ENCODE measurements at regions not wholly inside any gene's neighbourhood (a gene's known extent, or its start where the extent isn't known, plus 50 kb on each side); places are given as distances from the start of the nearest gene placed in this dataset.

- Histone ChIP-seq H3K27me3 (replicated peaks in 1 of 4; ENCODE audit: control extremely low read depth in 1 of 4, control insufficient read depth in 3 of 4, insufficient read depth in 4 of 4, low read length in 3 of 4) (no peaks in the 10 kb centered on the region), H3K4me2 (replicated peaks; ENCODE audit: low read depth, low read length, poor library complexity, severe bottlenecking) (no peak overlapping the region), H4K20me1 (ENCODE audit: control insufficient read depth, insufficient read depth, low read length, poor library complexity, severe bottlenecking) (no peaks in the 10 kb centered on the region), H3K9ac (ENCODE audit: low read length) (no peak overlapping the region), H3K4me3 (ENCODE audit: control extremely low read depth in 1 of 5, extremely low read depth in 1 of 5, insufficient read depth in 1 of 5, low read depth in 2 of 5, low read length in 4 of 5) (no peak overlapping the region), H3K27ac (ENCODE audit: low read length in 2 of 2) (no peak overlapping the region), H3K36me3 (replicated peaks in 1 of 2; ENCODE audit: control extremely low read depth in 1 of 2, control insufficient read depth in 1 of 2, extremely low read depth in 1 of 2, insufficient read depth in 2 of 2, low read length in 1 of 2) (no peaks in the 10 kb centered on the region), H2AFZ (ENCODE audit: insufficient read depth, low read depth, low read length, poor library complexity, severe bottlenecking) (no peak overlapping the region), H3K4me1 (ENCODE audit: control insufficient read depth in 2 of 2, insufficient read depth in 2 of 2, low read length in 2 of 2) (no peaks in the 10 kb centered on the region), H3K79me2 (ENCODE audit: control insufficient read depth, insufficient read depth, low read length) (no peaks in the 10 kb centered on the region), H3K9me3 (ENCODE audit: control extremely low read depth in 1 of 3, control insufficient read depth in 2 of 3, insufficient read depth in 1 of 3, low read length in 2 of 3) (no peaks in the 10 kb centered on the region)
- Mint-ChIP-seq H3K4me1 (no peaks in the 10 kb centered on the region), H3K27ac (no peak overlapping the region), H3K9me3 (ENCODE audit: insufficient read depth) (no peaks in the 10 kb centered on the region), H3K27me3 (peaks cover 6% of the 10 kb centered on the region), H3K4me3 (no peak overlapping the region)
- TF ChIP-seq CTCF (IDR thresholded peaks at IDR 0.05): no peak
- no peak for TF ChIP-seq EZH2 (IDR thresholded peaks at IDR 0.05; ENCODE audit: borderline replicate concordance, insufficient read depth, low read depth, low read length, poor library complexity, severe bottlenecking)
- DNase-seq (no peak), ATAC-seq (ENCODE audit: low read depth) (no peak)
- intact Hi-C loops (cut with micrococcal nuclease): no loop called here
- POLR2A ChIA-PET: no interaction called here
- CTCF ChIA-PET: no interaction called here
Observed at GRCh38 chr3:151558661-151559060, 97.8 kb upstream of the IGSF10 start.

- no peak overlapping the region for H2AFZ ChIP-seq (ENCODE audit: insufficient read depth, low read depth, low read length, poor library complexity, severe bottlenecking)
- TF ChIP-seq CTCF (IDR thresholded peaks at IDR 0.05) (no peak), EZH2 (IDR thresholded peaks at IDR 0.05; ENCODE audit: borderline replicate concordance, insufficient read depth, low read depth, low read length, poor library complexity, severe bottlenecking) (no peak)
- H3K27ac Mint-ChIP-seq: no peak overlapping the region
- ATAC-seq (ENCODE audit: low read depth) (no peak), DNase-seq (no peak)
- no peaks in the 10 kb centered on the region for H3K4me1 Mint-ChIP-seq
- CTCF ChIA-PET: no interaction called here
- H3K79me2 ChIP-seq (ENCODE audit: control insufficient read depth, insufficient read depth, low read length): no peaks in the 10 kb centered on the region
- H3K27ac ChIP-seq (ENCODE audit: low read length in 2 of 2): no peak overlapping the region
- H3K27me3 ChIP-seq (replicated peaks in 1 of 4; ENCODE audit: control extremely low read depth in 1 of 4, control insufficient read depth in 3 of 4, insufficient read depth in 4 of 4, low read length in 3 of 4): no peaks in the 10 kb centered on the region
- H3K36me3 ChIP-seq (replicated peaks in 1 of 2; ENCODE audit: control extremely low read depth in 1 of 2, control insufficient read depth in 1 of 2, extremely low read depth in 1 of 2, insufficient read depth in 2 of 2, low read length in 1 of 2): no peaks in the 10 kb centered on the region
- WGBS (ENCODE audit: insufficient coverage): no CpG with 5 or more reads among the region's 2 CpGs
- H3K4me1 ChIP-seq (ENCODE audit: control insufficient read depth in 2 of 2, insufficient read depth in 2 of 2, low read length in 2 of 2): no peaks in the 10 kb centered on the region
- H3K4me2 ChIP-seq (replicated peaks; ENCODE audit: low read depth, low read length, poor library complexity, severe bottlenecking): no peak overlapping the region
- H3K27me3 Mint-ChIP-seq: peaks cover 7% of the 10 kb centered on the region
- no peak overlapping the region for H3K4me3 ChIP-seq (ENCODE audit: control extremely low read depth in 1 of 5, extremely low read depth in 1 of 5, insufficient read depth in 1 of 5, low read depth in 2 of 5, low read length in 4 of 5)
- no peaks in the 10 kb centered on the region for H3K9me3 ChIP-seq (ENCODE audit: control extremely low read depth in 1 of 3, control insufficient read depth in 2 of 3, insufficient read depth in 1 of 3, low read length in 2 of 3)
- H3K9me3 Mint-ChIP-seq (ENCODE audit: insufficient read depth): no peaks in the 10 kb centered on the region
- no peaks in the 10 kb centered on the region for H4K20me1 ChIP-seq (ENCODE audit: control insufficient read depth, insufficient read depth, low read length, poor library complexity, severe bottlenecking)
- H3K9ac ChIP-seq (ENCODE audit: low read length): no peak overlapping the region
- intact Hi-C loops (cut with micrococcal nuclease): no loop called here
- POLR2A ChIA-PET: no interaction called here
- H3K4me3 Mint-ChIP-seq: no peak overlapping the region
Observed at GRCh38 chr3:151557068-151557840, 96.4 kb upstream of the IGSF10 start.
